ENCODE measurements at regions not wholly inside any gene's neighbourhood (a gene's known extent, or its start where the extent isn't known, plus 50 kb on each side); places are given as distances from the start of the nearest gene placed in this dataset.

DNA sequence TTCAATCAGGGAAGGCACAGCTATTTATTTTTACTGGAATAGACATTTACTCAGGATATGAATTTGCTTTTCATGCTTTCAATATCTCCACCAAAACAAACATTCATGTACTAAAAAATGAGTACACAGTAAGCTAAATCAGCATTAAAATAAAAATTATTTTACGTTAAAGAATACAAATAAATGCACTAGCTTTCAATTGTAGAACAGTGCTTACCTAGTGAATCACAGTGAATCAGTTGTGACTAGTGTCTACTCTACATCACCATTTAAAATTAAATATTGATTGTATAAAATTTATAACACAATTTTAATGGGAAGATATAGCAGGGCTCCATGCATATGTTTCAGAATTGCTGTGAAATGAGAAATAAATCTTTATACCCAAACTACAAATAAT is 929.6 kb upstream of the ATXN8OS start:
- TF ChIP-seq MAX (IDR thresholded peaks at IDR 0.05) (no peak), EGR1 (IDR thresholded peaks at IDR 0.05) (no peak), CREB1 (IDR thresholded peaks at IDR 0.05; ENCODE audit: low read depth) (no peak), RAD21 (IDR thresholded peaks at IDR 0.05; ENCODE audit: low read depth) (no peak), CEBPB (IDR thresholded peaks at IDR 0.05) (no peak), TCF12 (IDR thresholded peaks at IDR 0.05; ENCODE audit: low read depth) (no peak)

- TF ChIP-seq CEBPB (IDR thresholded peaks at IDR 0.05) (no peak), TEAD4 (IDR thresholded peaks at IDR 0.05) (no peak), USF1 (IDR thresholded peaks at IDR 0.05) (no peak), REST (IDR thresholded peaks at IDR 0.05; ENCODE audit: low read depth) (no peak), MAX (IDR thresholded peaks at IDR 0.05) (no peak), NFIC (IDR thresholded peaks at IDR 0.05) (no peak), EP300 (IDR thresholded peaks at IDR 0.05; ENCODE audit: borderline replicate concordance) (no peak), ZBTB7A (IDR thresholded peaks at IDR 0.05; ENCODE audit: low read depth) (no peak), FOXM1 (IDR thresholded peaks at IDR 0.05; ENCODE audit: borderline replicate concordance, low read depth) (no peak), YY1 (IDR thresholded peaks at IDR 0.05; ENCODE audit: low read depth) (no peak), CREB1 (IDR thresholded peaks at IDR 0.05; ENCODE audit: low read depth) (no peak), TCF12 (IDR thresholded peaks at IDR 0.05; ENCODE audit: low read depth) (no peak), RAD21 (IDR thresholded peaks at IDR 0.05; ENCODE audit: low read depth) (no peak), TAF1 (IDR thresholded peaks at IDR 0.05; ENCODE audit: low read depth) (no peak), EGR1 (IDR thresholded peaks at IDR 0.05) (no peak)
These were observed 939.2 kb upstream of the ATXN8OS start for GRCh38 chr13:69168436-69168835.

GRCh38 chr13:69155136-69155535 is 952.5 kb upstream of the ATXN8OS start:
- TF ChIP-seq CEBPB (IDR thresholded peaks at IDR 0.05) (no peak), FOXM1 (IDR thresholded peaks at IDR 0.05; ENCODE audit: borderline replicate concordance, low read depth) (no peak), MAX (IDR thresholded peaks at IDR 0.05) (no peak), ZBTB7A (IDR thresholded peaks at IDR 0.05; ENCODE audit: low read depth) (no peak), YY1 (IDR thresholded peaks at IDR 0.05; ENCODE audit: low read depth) (no peak), TEAD4 (IDR thresholded peaks at IDR 0.05) (no peak), USF1 (IDR thresholded peaks at IDR 0.05) (no peak), REST (IDR thresholded peaks at IDR 0.05; ENCODE audit: low read depth) (no peak), CREB1 (IDR thresholded peaks at IDR 0.05; ENCODE audit: low read depth) (no peak), NFIC (IDR thresholded peaks at IDR 0.05) (no peak), EP300 (IDR thresholded peaks at IDR 0.05; ENCODE audit: borderline replicate concordance) (no peak), EGR1 (IDR thresholded peaks at IDR 0.05) (no peak), TCF12 (IDR thresholded peaks at IDR 0.05; ENCODE audit: low read depth) (no peak), RAD21 (IDR thresholded peaks at IDR 0.05; ENCODE audit: low read depth) (no peak), TAF1 (IDR thresholded peaks at IDR 0.05; ENCODE audit: low read depth) (no peak)

- no peak for TF ChIP-seq MAX (IDR thresholded peaks at IDR 0.05)
- TF ChIP-seq TEAD4 (IDR thresholded peaks at IDR 0.05) = no peak
- no peak for TF ChIP-seq YY1 (IDR thresholded peaks at IDR 0.05; ENCODE audit: low read depth)
- no peak for TF ChIP-seq CREB1 (IDR thresholded peaks at IDR 0.05; ENCODE audit: low read depth)
- no peak for TF ChIP-seq EP300 (IDR thresholded peaks at IDR 0.05; ENCODE audit: borderline replicate concordance)
- TF ChIP-seq NFIC (IDR thresholded peaks at IDR 0.05) = no peak
- no peak for TF ChIP-seq RAD21 (IDR thresholded peaks at IDR 0.05; ENCODE audit: low read depth)
- TF ChIP-seq TAF1 (IDR thresholded peaks at IDR 0.05; ENCODE audit: low read depth) = no peak
- no peak for TF ChIP-seq CEBPB (IDR thresholded peaks at IDR 0.05)
- no peak for TF ChIP-seq TCF12 (IDR thresholded peaks at IDR 0.05; ENCODE audit: low read depth)
- TF ChIP-seq ZBTB7A (IDR thresholded peaks at IDR 0.05; ENCODE audit: low read depth) = no peak
- TF ChIP-seq EGR1 (IDR thresholded peaks at IDR 0.05) = no peak
- TF ChIP-seq REST (IDR thresholded peaks at IDR 0.05; ENCODE audit: low read depth) = no peak
- no peak for TF ChIP-seq FOXM1 (IDR thresholded peaks at IDR 0.05; ENCODE audit: borderline replicate concordance, low read depth)
- no peak for TF ChIP-seq USF1 (IDR thresholded peaks at IDR 0.05)
These were observed 965.5 kb upstream of the ATXN8OS start for GRCh38 chr13:69142101-69142500.
